Stimulated activated CD4-positive, alpha-beta T cell treated with anti-CD3 and anti-CD28 coated beads, Interleukin-4, amount 100 ng/mL, for 48 hours (primary cell): ENCODE measurements at regions not wholly inside any gene's neighbourhood (a gene's known extent, or its start where the extent isn't known, plus 50 kb on each side); places are given as distances from the start of the nearest gene placed in this dataset.

ENCODE experiments used
- DNase-seq, 2 donors: peaks; one replicate each; pipeline ENCODE4 v3.0.0-alpha.2; 2020; ENCODE audit warnings: low read depth in 2 of 2

DNA sequence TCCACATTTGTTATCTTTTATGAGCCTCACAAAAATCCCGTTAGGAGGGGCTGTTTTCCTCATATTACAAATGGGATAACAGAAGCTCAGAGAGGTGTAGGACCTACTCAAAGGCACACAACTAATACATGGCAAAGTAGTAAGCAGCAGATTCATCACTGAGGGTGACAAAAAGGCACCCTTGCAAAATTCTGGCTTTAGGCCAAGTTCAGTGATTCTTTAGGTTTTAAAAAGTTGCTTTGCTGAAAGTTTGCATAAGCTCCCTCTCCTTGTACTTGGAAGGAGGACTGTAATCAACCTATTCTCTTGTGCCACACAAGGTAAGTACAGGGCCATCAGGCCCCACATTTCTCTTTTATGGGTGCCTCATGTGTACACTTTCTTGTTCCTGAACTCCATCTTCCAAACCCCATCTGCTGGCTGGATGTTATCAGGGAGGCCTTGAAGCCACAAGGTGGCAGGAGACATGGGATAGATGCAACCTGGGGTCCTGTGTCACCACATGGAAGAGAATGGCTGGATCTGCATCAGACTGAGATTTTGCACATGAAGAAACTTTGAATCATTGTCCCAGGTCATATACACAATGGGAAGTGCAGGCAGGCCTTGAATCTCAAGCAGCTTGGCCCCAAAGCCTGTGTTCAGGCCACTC is 311.6 kb downstream of the MSX2 start:
- DNase-seq = no peak

DNA sequence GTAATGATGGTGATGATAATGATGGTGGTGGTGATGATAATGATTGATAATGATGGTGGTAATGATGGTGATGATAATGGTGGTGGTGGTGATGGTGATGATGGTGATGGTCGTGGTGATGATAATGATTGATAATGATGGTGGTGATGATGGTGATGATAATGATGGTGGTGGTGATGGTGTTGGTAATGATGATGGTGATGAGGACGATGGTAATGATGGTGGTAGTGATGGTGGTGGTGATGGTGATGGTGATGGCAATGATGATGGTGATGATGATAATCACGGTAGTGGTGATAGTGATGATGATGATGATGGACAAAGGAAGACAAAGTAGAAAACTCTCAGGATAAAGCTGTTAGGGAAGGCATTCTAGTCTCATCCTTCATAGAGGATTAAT is 310.5 kb downstream of the MSX2 start:
- no peak for DNase-seq

GRCh38 chr5:175032741-175033151 is 308.4 kb downstream of the MSX2 start:
- DNase-seq = no peak

- no peak for DNase-seq
Observed at GRCh38 chr5:175032013-175032412, 307.6 kb downstream of the MSX2 start.

GRCh38 chr5:175027390-175027789 is 303.0 kb downstream of the MSX2 start:
- no peak for DNase-seq

- no peak for DNase-seq
Observed at GRCh38 chr5:175025077-175025476, 300.7 kb downstream of the MSX2 start.

GRCh38 chr5:175021841-175022625 is 297.7 kb downstream of the MSX2 start:
- no peak for DNase-seq

DNA sequence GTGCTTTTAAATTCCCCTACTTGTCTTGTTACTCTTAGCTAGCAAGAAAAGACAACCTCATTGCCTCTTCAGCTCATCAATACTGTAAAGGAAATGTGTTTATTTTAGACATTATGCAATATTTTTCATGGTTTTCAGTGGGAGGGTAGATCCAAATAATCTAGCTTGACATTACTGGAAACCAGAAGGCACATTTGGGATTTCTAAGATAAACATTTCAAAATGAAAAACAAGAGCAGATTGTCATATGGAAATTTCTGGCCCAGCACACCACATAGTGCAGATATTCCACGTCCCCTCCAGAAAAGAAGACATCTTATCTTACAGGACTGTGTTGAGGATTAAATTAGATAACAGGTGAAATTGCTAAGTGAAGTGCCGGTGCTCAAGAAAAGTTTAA is 296.9 kb downstream of the MSX2 start:
- no peak for DNase-seq

DNA sequence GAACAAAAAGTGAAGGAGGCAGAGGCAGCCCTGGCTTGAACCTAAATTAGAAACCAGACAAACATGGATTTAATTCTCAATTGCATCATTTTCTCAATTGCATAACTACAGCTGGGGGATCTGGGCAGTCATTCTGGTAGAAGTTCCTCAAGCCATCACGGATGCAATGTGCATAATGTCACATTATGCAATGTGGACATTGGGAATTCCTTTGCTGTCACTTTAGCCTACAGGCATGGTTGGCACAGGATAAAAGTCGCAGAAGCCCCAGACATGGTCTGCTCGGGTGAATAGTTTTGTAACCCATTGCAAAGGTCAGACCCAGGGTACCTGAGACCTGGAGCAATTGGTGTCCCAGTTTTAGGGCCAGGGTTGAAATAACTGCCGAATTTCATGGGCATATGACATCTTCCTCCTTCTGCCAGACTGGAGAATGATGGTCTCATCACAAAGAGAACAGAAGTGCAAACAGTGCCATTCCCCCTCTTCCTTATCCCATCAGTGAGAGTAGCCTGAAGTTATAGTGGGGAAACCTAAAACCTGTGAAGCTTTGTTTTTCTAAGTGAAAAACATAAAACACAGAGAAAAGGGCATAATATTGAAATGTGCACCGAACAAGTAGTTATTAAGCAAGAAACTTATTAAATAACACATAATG is 290.8 kb downstream of the MSX2 start:
- DNase-seq = no peak

GRCh38 chr5:175013251-175013650 is 288.9 kb downstream of the MSX2 start:
- no peak for DNase-seq

DNA sequence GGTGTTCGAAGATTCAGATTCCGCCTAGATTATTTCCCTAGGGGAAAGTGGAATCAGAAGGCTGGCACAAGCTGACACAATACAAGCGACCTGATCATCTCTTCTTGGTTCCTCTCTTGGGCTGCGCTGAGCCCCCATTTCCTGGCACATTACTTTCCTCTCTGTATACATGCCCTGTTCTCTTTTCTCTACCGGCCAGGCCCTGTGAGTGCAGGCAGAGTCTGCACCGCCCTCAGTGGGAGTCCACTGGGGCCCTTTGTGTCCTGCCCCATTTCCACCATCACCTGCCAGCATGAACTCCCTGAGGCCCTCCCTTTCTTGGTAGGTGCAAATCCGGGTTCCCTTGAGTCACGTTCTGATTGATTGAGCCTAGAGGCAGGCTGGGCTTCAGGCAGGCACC is 287.9 kb downstream of the MSX2 start:
- no peak for DNase-seq

GRCh38 chr5:175003531-175003930 is 279.1 kb downstream of the MSX2 start:
- DNase-seq = no peak

GRCh38 chr5:175001876-175002645 is 277.7 kb downstream of the MSX2 start:
- no peak for DNase-seq

DNA sequence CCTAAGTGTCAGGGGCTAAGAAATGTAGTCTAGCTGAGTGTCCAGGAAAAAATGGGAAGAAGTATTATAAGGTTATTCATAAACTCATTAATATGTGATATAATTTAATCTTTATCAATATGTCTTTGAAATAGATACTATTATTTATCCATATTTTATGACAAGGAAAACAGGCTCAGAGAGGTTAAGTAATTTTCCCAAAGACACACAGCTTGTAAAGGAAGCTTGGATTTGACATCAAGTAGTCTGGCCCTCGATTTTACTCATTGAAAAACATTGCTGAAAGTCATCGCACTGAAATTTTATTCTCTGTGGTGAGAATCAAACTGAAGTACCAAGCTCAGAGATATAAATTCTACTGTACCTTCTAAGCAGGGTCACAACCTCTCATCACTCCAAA is 276.9 kb downstream of the MSX2 start:
- DNase-seq = no peak

GRCh38 chr5:174999581-174999980 is 275.2 kb downstream of the MSX2 start:
- DNase-seq = no peak

GRCh38 chr5:174998131-174998730 is 273.8 kb downstream of the MSX2 start:
- no peak for DNase-seq

GRCh38 chr5:174997688-174998087 is 273.3 kb downstream of the MSX2 start:
- DNase-seq = no peak

GRCh38 chr5:174996941-174997340 is 272.6 kb downstream of the MSX2 start:
- no peak for DNase-seq

DNA sequence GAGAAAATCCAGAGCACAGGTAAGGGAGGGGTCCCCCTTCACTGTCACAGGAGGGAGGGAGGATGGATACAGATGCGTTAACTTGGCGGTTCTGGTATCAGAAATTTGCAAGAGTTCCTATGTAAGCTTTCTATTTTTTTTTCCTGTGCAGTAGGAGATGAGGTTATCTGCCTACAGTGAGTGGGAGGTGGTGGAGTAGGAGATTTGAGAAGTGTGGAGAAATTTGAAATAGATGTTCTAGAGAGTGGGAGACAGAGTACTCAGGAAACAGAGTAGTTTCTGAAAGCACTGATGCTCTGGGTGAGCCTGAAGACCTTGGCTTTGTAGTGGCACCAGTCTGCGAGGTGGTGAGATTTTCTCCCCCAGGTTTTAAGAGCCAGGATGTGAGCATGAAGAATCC is 271.4 kb downstream of the MSX2 start:
- DNase-seq = no peak

DNA sequence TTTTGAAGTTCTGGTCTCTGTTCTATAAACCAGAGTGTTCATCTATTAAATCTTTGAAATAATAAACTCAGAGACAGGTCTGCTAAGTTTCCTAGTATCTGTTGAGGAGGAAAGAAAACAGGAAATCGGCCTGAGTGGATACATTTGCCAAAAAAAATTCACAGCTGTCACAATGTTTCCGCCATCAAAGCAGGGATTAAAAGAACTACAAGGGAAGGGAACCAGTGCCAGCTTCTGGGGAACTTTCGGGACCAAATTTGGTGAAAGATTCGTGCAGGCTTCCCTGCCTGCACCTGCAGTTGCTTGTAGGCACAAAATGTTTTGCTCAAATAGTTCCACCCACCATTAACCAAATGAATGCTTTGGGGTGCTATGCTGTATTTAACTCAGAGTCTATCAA is 267.5 kb downstream of the MSX2 start:
- no peak for DNase-seq

- DNase-seq = no peak
Observed at GRCh38 chr5:174990909-174991308, 266.5 kb downstream of the MSX2 start.
